ENCODE measurements at regions not wholly inside any gene's neighbourhood (a gene's known extent, or its start where the extent isn't known, plus 50 kb on each side); places are given as distances from the start of the nearest gene placed in this dataset.

- TF ChIP-seq, protein P1, sequence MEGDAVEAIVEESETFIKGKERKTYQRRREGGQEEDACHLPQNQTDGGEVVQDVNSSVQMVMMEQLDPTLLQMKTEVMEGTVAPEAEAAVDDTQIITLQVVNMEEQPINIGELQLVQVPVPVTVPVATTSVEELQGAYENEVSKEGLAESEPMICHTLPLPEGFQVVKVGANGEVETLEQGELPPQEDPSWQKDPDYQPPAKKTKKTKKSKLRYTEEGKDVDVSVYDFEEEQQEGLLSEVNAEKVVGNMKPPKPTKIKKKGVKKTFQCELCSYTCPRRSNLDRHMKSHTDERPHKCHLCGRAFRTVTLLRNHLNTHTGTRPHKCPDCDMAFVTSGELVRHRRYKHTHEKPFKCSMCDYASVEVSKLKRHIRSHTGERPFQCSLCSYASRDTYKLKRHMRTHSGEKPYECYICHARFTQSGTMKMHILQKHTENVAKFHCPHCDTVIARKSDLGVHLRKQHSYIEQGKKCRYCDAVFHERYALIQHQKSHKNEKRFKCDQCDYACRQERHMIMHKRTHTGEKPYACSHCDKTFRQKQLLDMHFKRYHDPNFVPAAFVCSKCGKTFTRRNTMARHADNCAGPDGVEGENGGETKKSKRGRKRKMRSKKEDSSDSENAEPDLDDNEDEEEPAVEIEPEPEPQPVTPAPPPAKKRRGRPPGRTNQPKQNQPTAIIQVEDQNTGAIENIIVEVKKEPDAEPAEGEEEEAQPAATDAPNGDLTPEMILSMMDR (IDR thresholded peaks at IDR 0.05; ENCODE audit: insufficient read depth, low read length) = no peak
- no peak for TF ChIP-seq REST (IDR thresholded peaks at IDR 0.05; ENCODE audit: insufficient replicate concordance, low read depth)
- TF ChIP-seq SPI1 (IDR thresholded peaks at IDR 0.05; ENCODE audit: borderline replicate concordance, low read depth) = no peak
- TF ChIP-seq POLR2AphosphoS5 (IDR thresholded peaks at IDR 0.05; ENCODE audit: low read depth) = no peak
- TF ChIP-seq GABPA (IDR thresholded peaks at IDR 0.05; ENCODE audit: low read depth) = no peak
- no peaks in the 10 kb centered on the region for H3K27me3 ChIP-seq (ENCODE audit: insufficient read depth, poor library complexity, severe bottlenecking)
- no peak for DNase-seq (ENCODE audit: low read depth in 1 of 2, low spot score in 1 of 2)
- no peak overlapping the region for H3K27ac ChIP-seq (replicated peaks)
- H3K4me3 ChIP-seq (replicated peaks; ENCODE audit: insufficient read depth, low read length) = no peak overlapping the region
Measured at GRCh38 chr3:181797431-181797830, 85.7 kb downstream of the SOX2 start.

DNA sequence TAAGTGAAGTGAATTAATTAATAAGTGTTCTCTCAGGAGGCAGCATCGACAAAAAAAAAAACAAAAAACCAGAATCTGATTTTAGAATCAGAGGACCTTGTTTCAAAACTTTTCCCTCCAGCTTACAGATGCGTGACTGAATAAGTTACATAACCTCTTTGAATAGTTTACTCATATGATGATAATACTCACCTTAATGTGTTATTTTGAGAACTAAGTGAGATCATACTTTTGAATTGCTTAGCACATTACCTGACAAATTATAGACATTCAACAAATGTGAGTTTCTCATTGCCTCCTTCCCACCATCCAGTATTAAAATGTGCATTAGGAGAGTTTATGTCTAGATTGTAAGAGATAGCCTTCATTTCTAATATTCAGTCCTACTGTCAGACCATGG is 94.0 kb downstream of the SOX2 start:
- TF ChIP-seq POLR2AphosphoS5 (IDR thresholded peaks at IDR 0.05; ENCODE audit: low read depth) (no peak), GABPA (IDR thresholded peaks at IDR 0.05; ENCODE audit: low read depth) (no peak), REST (IDR thresholded peaks at IDR 0.05; ENCODE audit: insufficient replicate concordance, low read depth) (no peak), SPI1 (IDR thresholded peaks at IDR 0.05; ENCODE audit: borderline replicate concordance, low read depth) (no peak)
- TF ChIP-seq, protein P1 (IDR thresholded peaks at IDR 0.05; ENCODE audit: insufficient read depth, low read length) = no peak
- Histone ChIP-seq H3K27ac (replicated peaks) (no peak overlapping the region), H3K27me3 (ENCODE audit: insufficient read depth, poor library complexity, severe bottlenecking) (no peaks in the 10 kb centered on the region), H3K4me3 (replicated peaks; ENCODE audit: insufficient read depth, low read length) (no peak overlapping the region)
- DNase-seq (ENCODE audit: low read depth in 1 of 2, low spot score in 1 of 2) = no peak

GRCh38 chr3:181808053-181808452 is 96.3 kb downstream of the SOX2 start:
- Histone ChIP-seq H3K27ac (replicated peaks) (no peak overlapping the region), H3K4me3 (replicated peaks; ENCODE audit: insufficient read depth, low read length) (no peak overlapping the region), H3K27me3 (ENCODE audit: insufficient read depth, poor library complexity, severe bottlenecking) (no peaks in the 10 kb centered on the region)
- TF ChIP-seq, protein P1 (IDR thresholded peaks at IDR 0.05; ENCODE audit: insufficient read depth, low read length) = no peak
- TF ChIP-seq SPI1 (IDR thresholded peaks at IDR 0.05; ENCODE audit: borderline replicate concordance, low read depth) = no peak
- DNase-seq (ENCODE audit: low read depth in 1 of 2, low spot score in 1 of 2) = no peak

GRCh38 chr3:181823716-181824115 is 112.0 kb downstream of the SOX2 start:
- Histone ChIP-seq H3K4me3 (replicated peaks; ENCODE audit: insufficient read depth, low read length) (no peak overlapping the region), H3K27me3 (ENCODE audit: insufficient read depth, poor library complexity, severe bottlenecking) (no peaks in the 10 kb centered on the region), H3K27ac (replicated peaks) (no peak overlapping the region)
- TF ChIP-seq GABPA (IDR thresholded peaks at IDR 0.05; ENCODE audit: low read depth) (no peak), POLR2AphosphoS5 (IDR thresholded peaks at IDR 0.05; ENCODE audit: low read depth) (no peak)
- no peak for DNase-seq (ENCODE audit: low read depth in 1 of 2, low spot score in 1 of 2)

Data from HL-60 (cell line).